Kidney epithelial cell (primary cell): ENCODE measurements at regions not wholly inside any gene's neighbourhood (a gene's known extent, or its start where the extent isn't known, plus 50 kb on each side); places are given as distances from the start of the nearest gene placed in this dataset.

Experiments used
- DNase-seq: peaks from one replicate; pipeline ENCODE4 v3.0.0-alpha.2; 2010; ENCODE audit warnings: low read depth
- H3K27me3 ChIP-seq: 2 replicates; pipeline ENCODE4 v1.6.0; 2011; ENCODE audit warnings: low read length; ENCODE audit not compliant: control insufficient read depth, insufficient read depth
- H3K36me3 ChIP-seq: 2 replicates; pipeline ENCODE4 v1.5.1; 2011; ENCODE audit warnings: low read length; ENCODE audit not compliant: control insufficient read depth, insufficient read depth
- H3K4me3 ChIP-seq: 2 replicates; pipeline ENCODE4 v1.5.1; 2011; ENCODE audit warnings: low read depth, mild to moderate bottlenecking, control low read depth, low read length
- TF ChIP-seq, protein P1 (sequence below): IDR thresholded peaks from 2 replicates; pipeline ENCODE4 v1.5.1; 2011; ENCODE audit warnings: mild to moderate bottlenecking, moderate library complexity, low read length, control low read depth, inconsistent platforms; ENCODE audit not compliant: insufficient read depth, poor library complexity, severe bottlenecking

DNA sequence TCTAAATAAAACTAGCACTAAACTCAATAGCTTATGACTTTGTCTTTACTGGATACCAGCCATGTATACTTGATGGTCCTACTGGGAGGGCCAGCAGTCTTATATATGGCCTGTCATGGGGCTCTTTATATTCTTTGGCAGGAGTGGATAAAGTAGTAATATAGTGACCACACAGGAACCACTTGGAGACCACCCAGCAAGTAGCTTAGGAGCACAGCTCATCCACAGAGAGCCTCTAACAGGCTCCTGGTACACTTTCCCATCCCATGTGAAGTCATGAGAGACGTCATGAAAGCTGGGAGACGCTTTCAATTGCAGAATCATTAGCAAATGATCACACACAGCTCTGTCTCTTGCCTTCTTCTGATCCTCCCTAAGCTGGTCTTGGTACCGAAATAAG, 360.9 kb upstream of the ACVR2A start:
- TF ChIP-seq, protein P1, sequence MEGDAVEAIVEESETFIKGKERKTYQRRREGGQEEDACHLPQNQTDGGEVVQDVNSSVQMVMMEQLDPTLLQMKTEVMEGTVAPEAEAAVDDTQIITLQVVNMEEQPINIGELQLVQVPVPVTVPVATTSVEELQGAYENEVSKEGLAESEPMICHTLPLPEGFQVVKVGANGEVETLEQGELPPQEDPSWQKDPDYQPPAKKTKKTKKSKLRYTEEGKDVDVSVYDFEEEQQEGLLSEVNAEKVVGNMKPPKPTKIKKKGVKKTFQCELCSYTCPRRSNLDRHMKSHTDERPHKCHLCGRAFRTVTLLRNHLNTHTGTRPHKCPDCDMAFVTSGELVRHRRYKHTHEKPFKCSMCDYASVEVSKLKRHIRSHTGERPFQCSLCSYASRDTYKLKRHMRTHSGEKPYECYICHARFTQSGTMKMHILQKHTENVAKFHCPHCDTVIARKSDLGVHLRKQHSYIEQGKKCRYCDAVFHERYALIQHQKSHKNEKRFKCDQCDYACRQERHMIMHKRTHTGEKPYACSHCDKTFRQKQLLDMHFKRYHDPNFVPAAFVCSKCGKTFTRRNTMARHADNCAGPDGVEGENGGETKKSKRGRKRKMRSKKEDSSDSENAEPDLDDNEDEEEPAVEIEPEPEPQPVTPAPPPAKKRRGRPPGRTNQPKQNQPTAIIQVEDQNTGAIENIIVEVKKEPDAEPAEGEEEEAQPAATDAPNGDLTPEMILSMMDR, result no peak
- Histone ChIP-seq H3K27me3 (no peaks in the 10 kb centered on the region), H3K36me3 (no peaks in the 10 kb centered on the region), H3K4me3 (no peak overlapping the region)
- no peak for DNase-seq

DNA sequence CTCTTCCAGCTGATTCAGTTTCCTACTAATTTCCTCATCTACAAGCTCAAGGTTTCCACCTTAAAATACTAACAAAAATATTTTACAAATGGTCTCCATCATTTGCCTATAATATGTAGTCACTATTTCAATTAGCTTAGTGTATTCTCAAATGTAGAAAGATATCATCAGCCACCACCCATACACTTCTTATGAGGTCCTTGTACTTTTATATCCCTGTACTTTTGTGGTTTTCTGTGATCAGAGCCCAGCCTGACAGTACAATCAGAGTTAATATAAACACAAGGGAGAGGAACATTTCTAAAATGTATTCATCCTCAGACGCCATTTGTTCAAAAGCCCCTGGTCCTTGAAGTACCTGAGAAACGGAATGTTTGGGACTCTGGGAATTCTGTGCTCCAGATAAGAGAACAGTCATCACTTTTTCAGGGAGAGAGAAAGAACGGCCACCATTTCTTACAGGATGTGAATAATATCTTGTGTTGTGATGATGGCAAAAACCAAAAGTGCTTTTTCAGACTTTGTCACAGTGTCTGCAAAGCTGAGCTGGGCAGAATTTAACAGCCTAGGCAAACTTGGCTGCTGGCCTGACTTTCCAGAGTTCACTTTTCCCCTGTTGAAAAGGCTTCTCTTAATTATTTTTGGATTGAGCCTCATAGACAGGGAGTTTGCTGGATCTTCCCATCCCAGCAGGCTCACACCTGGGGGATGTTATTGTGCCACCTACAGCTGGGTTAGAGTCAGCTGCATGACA, 361.7 kb upstream of the ACVR2A start:
- H3K4me3 ChIP-seq, result no peak overlapping the region
- DNase-seq, result no peak
- no peaks in the 10 kb centered on the region for H3K27me3 ChIP-seq
- no peaks in the 10 kb centered on the region for H3K36me3 ChIP-seq
- TF ChIP-seq, protein P1, result no peak

DNA sequence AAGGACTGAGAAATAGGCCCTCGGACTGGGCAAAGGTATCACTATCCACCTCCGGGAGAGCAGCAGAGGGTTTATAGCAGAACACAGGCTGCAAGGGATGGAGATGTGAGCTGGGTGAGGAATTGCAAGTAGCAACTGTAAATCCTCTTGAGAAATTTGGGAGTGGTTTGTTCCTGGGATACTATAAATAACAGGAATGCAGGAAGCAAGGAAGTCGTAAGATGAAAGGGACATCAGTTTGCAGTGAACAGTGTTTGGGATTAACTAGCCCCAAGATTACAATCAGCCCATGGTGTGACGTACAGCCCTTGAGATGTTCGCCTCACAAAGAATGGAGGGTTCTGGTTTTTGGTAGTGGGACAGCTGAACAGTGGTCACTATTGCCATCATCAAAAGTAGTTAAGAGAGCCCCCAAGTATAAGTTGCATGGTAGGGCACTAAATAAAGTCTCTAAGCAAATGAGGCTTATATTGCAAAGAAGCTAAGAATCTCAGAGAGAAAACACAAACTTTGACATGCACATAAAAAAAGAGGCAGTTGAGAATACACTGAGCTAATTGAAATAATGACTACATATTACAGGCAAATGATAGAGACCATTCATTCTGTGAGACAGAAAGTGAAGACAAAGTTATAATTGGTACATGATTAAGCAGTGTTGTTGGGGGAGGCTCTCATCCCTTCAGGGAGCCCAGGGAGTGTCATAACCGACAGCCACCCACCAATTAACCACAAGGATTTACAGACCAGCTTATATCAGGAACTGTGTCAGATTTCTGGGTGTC, 362.5 kb upstream of the ACVR2A start:
- Histone ChIP-seq H3K27me3 (no peaks in the 10 kb centered on the region), H3K36me3 (no peaks in the 10 kb centered on the region), H3K4me3 (no peak overlapping the region)
- TF ChIP-seq, protein P1, result no peak
- no peak for DNase-seq

- Histone ChIP-seq H3K4me3 (no peak overlapping the region), H3K27me3 (no peaks in the 10 kb centered on the region), H3K36me3 (no peaks in the 10 kb centered on the region)
- DNase-seq, result no peak
- TF ChIP-seq, protein P1, result no peak
Observed at GRCh38 chr2:147479358-147479757, 365.5 kb upstream of the ACVR2A start.

DNA sequence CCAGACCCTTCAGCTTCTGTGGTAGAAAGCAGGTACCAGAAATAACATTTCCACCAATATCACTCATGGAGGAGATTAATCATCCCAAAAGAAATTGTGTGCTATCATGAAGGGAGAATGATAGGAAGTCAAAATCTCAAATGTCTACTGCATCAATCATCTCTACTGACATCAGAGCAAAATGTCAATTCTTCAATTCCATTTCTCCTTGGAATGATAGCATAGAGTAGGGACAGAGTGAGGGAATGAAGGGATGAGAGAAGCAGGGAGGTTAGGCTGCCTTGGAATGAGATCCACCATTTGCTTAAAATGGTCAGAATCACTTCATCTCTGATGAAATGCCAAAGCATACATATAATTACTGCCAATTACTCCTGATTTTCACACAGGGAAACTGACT, 371.8 kb upstream of the ACVR2A start:
- H3K27me3 ChIP-seq, result no peaks in the 10 kb centered on the region
- no peak for DNase-seq
- H3K36me3 ChIP-seq, result no peaks in the 10 kb centered on the region
- TF ChIP-seq, protein P1, result no peak
- H3K4me3 ChIP-seq, result no peak overlapping the region

- H3K36me3 ChIP-seq, result no peaks in the 10 kb centered on the region
- TF ChIP-seq, protein P1, result no peak
- H3K27me3 ChIP-seq, result no peaks in the 10 kb centered on the region
- DNase-seq, result no peak
- H3K4me3 ChIP-seq, result no peak overlapping the region
Observed at GRCh38 chr2:147471126-147471525, 373.7 kb upstream of the ACVR2A start.
